Parathyroid adenoma (tissue), 2 donors: ENCODE measurements at regions not wholly inside any gene's neighbourhood (a gene's known extent, or its start where the extent isn't known, plus 50 kb on each side); places are given as distances from the start of the nearest gene placed in this dataset.

Source experiments
- H2AFZ ChIP-seq: fragments of 300-600 bp; sonication (generic); one replicate; pipeline ENCODE4 v1.7.0; 2017; ENCODE audit warnings: antibody characterized with exemption, mild to moderate bottlenecking
- H3K27ac ChIP-seq: fragments of 300-600 bp; sonication (generic); one replicate; pipeline ENCODE4 v1.7.0; 2017
- H3K27me3 ChIP-seq: fragments of 300-600 bp; sonication (generic); one replicate; pipeline ENCODE4 v1.7.0; 2017; ENCODE audit warnings: low read length; ENCODE audit not compliant: control insufficient read depth, insufficient read depth
- H3K36me3 ChIP-seq: fragments of 300-600 bp; sonication (generic); one replicate; pipeline ENCODE4 v1.7.0; 2017; ENCODE audit warnings: low read length; ENCODE audit not compliant: control insufficient read depth, insufficient read depth
- H3K4me1 ChIP-seq: fragments of 300-600 bp; sonication (generic); one replicate; pipeline ENCODE4 v1.7.0; 2017; ENCODE audit warnings: control low read depth
- H3K4me2 ChIP-seq: fragments of 300-600 bp; sonication (generic); one replicate; pipeline ENCODE4 v1.7.0; 2017; ENCODE audit warnings: low read length
- H3K4me3 ChIP-seq: fragments of 300-600 bp; sonication (generic); one replicate; pipeline ENCODE4 v1.7.0; 2017; ENCODE audit warnings: low read depth, low read length
- H3K79me2 ChIP-seq: fragments of 300-600 bp; sonication (generic); one replicate; pipeline ENCODE4 v1.7.0; 2017; ENCODE audit warnings: control low read depth
- H3K9ac ChIP-seq: fragments of 300-600 bp; sonication (generic); one replicate; pipeline ENCODE4 v1.7.0; 2017; ENCODE audit warnings: mild to moderate bottlenecking
- H3K9me3 ChIP-seq: fragments of 300-600 bp; sonication (generic); one replicate; pipeline ENCODE4 v1.7.0; 2017; ENCODE audit warnings: low read length; ENCODE audit not compliant: control insufficient read depth
- TF ChIP-seq, protein P1 (sequence below): fragments of 300-600 bp; sonication (generic); IDR thresholded peaks from one replicate; pipeline ENCODE4 v1.7.0; 2017; ENCODE audit warnings: antibody characterized with exemption, mild to moderate bottlenecking
- donor health status: primary hyperparathyroidism.

DNA sequence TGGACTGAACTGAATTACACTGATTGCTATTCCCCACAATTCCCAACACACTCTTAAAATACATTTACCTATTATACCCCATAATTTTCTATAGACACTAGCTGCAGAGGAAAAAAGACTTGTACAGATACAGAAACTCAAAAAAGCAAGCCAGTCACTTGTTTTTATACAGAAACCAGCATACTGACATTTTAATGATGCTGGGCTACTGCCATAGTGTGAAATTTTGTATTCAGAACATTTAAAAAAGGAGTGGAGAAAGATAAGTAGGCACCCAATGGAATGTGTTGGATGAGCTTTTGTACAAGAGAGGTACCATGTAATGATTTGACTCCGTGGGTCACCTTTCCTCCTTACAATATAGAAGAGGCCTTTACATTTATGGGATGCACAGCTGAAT, 740.1 kb downstream of the PLCL1 start:
- Histone ChIP-seq H3K9me3 (no peaks in the 10 kb centered on the region), H3K4me1 (no peaks in the 10 kb centered on the region), H3K27me3 (no peaks in the 10 kb centered on the region), H3K79me2 (no peaks in the 10 kb centered on the region), H2AFZ (no peak overlapping the region), H3K27ac (no peak overlapping the region), H3K4me3 (no peak overlapping the region), H3K36me3 (no peaks in the 10 kb centered on the region), H3K9ac (no peak overlapping the region), H3K4me2 (no peak overlapping the region)
- TF ChIP-seq, protein P1, sequence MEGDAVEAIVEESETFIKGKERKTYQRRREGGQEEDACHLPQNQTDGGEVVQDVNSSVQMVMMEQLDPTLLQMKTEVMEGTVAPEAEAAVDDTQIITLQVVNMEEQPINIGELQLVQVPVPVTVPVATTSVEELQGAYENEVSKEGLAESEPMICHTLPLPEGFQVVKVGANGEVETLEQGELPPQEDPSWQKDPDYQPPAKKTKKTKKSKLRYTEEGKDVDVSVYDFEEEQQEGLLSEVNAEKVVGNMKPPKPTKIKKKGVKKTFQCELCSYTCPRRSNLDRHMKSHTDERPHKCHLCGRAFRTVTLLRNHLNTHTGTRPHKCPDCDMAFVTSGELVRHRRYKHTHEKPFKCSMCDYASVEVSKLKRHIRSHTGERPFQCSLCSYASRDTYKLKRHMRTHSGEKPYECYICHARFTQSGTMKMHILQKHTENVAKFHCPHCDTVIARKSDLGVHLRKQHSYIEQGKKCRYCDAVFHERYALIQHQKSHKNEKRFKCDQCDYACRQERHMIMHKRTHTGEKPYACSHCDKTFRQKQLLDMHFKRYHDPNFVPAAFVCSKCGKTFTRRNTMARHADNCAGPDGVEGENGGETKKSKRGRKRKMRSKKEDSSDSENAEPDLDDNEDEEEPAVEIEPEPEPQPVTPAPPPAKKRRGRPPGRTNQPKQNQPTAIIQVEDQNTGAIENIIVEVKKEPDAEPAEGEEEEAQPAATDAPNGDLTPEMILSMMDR = no peak

- TF ChIP-seq, protein P1 = no peak
- no peaks in the 10 kb centered on the region for H3K4me1 ChIP-seq
Measured at GRCh38 chr2:198534756-198535155, 730.4 kb downstream of the PLCL1 start.

DNA sequence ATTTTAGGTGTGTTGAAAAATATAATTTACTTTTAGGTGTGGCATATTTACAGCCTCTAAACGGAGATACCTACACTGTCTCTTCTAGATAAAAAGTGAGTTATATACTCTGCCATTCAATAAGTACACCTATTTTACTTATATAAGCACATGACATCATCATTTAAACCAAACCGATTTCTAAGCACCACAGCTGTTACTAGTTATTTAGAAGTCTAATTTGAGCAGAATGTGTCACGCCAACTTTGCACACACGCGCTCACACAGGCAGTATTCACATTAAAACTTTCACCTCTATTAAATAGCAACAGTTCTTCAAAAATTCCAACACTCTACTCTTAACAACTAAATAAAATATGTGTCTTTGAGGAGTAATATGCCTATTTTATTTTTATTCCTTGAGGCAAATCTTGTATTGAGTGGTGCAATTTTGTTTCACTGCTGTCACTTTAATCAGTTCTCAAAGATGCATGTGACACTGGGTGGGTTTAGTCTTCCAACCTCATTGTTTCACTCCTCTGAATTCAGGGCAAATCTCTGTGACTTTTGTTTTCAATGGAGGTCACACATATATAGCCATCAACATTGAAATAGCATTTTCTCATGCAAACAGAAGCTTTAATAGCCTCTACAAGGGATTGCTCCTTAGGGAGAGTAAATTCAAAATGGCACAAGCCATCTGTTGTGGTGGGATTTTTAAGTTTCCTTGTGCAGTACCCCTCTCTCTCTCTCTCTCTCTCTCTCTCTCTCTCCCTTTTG, 721.0 kb downstream of the PLCL1 start:
- Histone ChIP-seq H3K4me3 (no peak overlapping the region), H3K9me3 (no peaks in the 10 kb centered on the region), H3K4me1 (no peaks in the 10 kb centered on the region), H3K27ac (no peak overlapping the region), H2AFZ (no peak overlapping the region), H3K79me2 (no peaks in the 10 kb centered on the region), H3K4me2 (no peak overlapping the region), H3K27me3 (no peaks in the 10 kb centered on the region), H3K36me3 (no peaks in the 10 kb centered on the region), H3K9ac (no peak overlapping the region)
- TF ChIP-seq, protein P1 = no peak

More at GRCh38 chr2:198534756-198535155, 730.4 kb downstream of the PLCL1 start:
- no peak overlapping the region for H3K4me2 ChIP-seq
- no peaks in the 10 kb centered on the region for H3K27me3 ChIP-seq
- H3K9ac ChIP-seq = no peak overlapping the region
- no peaks in the 10 kb centered on the region for H3K36me3 ChIP-seq
- no peak overlapping the region for H3K4me3 ChIP-seq
- H3K27ac ChIP-seq = no peak overlapping the region
- no peaks in the 10 kb centered on the region for H3K9me3 ChIP-seq
- H2AFZ ChIP-seq = no peak overlapping the region
- H3K79me2 ChIP-seq = no peaks in the 10 kb centered on the region

DNA sequence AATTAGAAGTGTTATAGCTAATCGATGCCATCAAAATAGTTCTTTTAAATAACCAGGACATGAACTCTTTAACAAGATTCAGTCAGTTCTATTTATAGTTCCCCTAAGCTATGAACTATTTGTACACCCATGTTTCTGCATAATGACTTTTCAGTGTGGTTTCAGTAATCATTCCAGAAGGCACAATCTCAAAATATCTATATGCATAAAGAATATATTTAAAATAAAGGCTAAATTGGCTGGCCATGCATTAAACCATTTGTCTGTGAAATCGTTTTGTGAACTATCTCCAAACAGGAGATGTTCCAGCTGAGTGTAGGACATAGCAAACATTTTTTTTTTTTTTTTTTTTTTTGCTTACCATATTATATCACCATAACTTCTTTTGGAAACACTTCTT, 719.3 kb downstream of the PLCL1 start:
- H3K27ac ChIP-seq = no peak overlapping the region
- TF ChIP-seq, protein P1 = no peak
- H3K4me2 ChIP-seq = no peak overlapping the region
- no peaks in the 10 kb centered on the region for H3K9me3 ChIP-seq
- H3K27me3 ChIP-seq = no peaks in the 10 kb centered on the region
- H3K4me3 ChIP-seq = no peak overlapping the region
- H3K36me3 ChIP-seq = no peaks in the 10 kb centered on the region
- H3K79me2 ChIP-seq = no peaks in the 10 kb centered on the region
- H3K9ac ChIP-seq = no peak overlapping the region
- H2AFZ ChIP-seq = no peak overlapping the region
- no peaks in the 10 kb centered on the region for H3K4me1 ChIP-seq

GRCh38 chr2:198518935-198519334, 714.5 kb downstream of the PLCL1 start:
- TF ChIP-seq, protein P1 = no peak
- no peaks in the 10 kb centered on the region for H3K36me3 ChIP-seq
- no peaks in the 10 kb centered on the region for H3K79me2 ChIP-seq
- H3K9me3 ChIP-seq = no peaks in the 10 kb centered on the region
- no peak overlapping the region for H2AFZ ChIP-seq
- H3K9ac ChIP-seq = no peak overlapping the region
- no peak overlapping the region for H3K4me3 ChIP-seq
- no peaks in the 10 kb centered on the region for H3K27me3 ChIP-seq
- no peak overlapping the region for H3K27ac ChIP-seq
- no peak overlapping the region for H3K4me2 ChIP-seq
- no peaks in the 10 kb centered on the region for H3K4me1 ChIP-seq
